PC-3 (cell line): ENCODE measurements at regions not wholly inside any gene's neighbourhood (a gene's known extent, or its start where the extent isn't known, plus 50 kb on each side); places are given as distances from the start of the nearest gene placed in this dataset.

ENCODE experiments used
- ATAC-seq: fragments of 200-7000 bp; cut with Tn5 transposase; 2 replicates; pipeline ENCODE4 v1.9.1; 2020; ENCODE audit warnings: mild to moderate bottlenecking, moderate library complexity
- BruUV-seq: library from RNA; stranded (reverse); fragments of 400-500 nt; replicated peaks from 2 replicates; lab custom pipeline; 2021; lab: Mats Ljungman, UMichigan
- CTCF ChIA-PET: fragments of 300-600 bp; sonication (Branson Sonifier 250); formaldehyde crosslinking; loops from one replicate; lab custom pipeline; 2022; ENCODE audit warnings: antibody characterized with exemption; lab: Charles Lee
- POLR2A ChIA-PET: fragments of 300-600 bp; sonication (Branson Sonifier 250); formaldehyde crosslinking; loops from one replicate; lab custom pipeline; 2022; ENCODE audit warnings: antibody characterized with exemption; ENCODE audit not compliant: unreplicated experiment; lab: Charles Lee
- DNase-seq: peaks from one replicate; pipeline ENCODE4 v3.0.0-alpha.2; 2015
- H2AFZ ChIP-seq: fragments of 300-600 bp; sonication (generic); 2 replicates; pipeline ENCODE4 v1.6.0; 2016; ENCODE audit warnings: antibody characterized with exemption, low read length
- H3F3A ChIP-seq: fragments of 300-600 bp; sonication (generic); one replicate; pipeline ENCODE4 v1.6.0; 2017; ENCODE audit warnings: antibody characterized with exemption, low read length, control low read depth, mild to moderate bottlenecking; ENCODE audit not compliant: unreplicated experiment
- H3K27ac ChIP-seq: fragments of 300-600 bp; sonication (generic); 2 replicates; pipeline ENCODE4 v1.5.1; 2016; ENCODE audit warnings: mild to moderate bottlenecking, low read length
- H3K27me3 ChIP-seq: fragments of 300-600 bp; sonication (generic); 2 replicates; pipeline ENCODE4 v1.6.1; 2016; ENCODE audit warnings: low read length, mixed read lengths
- H3K36me3 ChIP-seq: fragments of 300-600 bp; sonication (generic); 2 replicates; pipeline ENCODE4 v1.6.1; 2016; ENCODE audit warnings: low read depth, mixed run types, low read length, mixed read lengths
- H3K4me1 ChIP-seq: fragments of 300-600 bp; sonication (generic); 2 replicates; pipeline ENCODE4 v1.5.1; 2016; ENCODE audit warnings: low read length; ENCODE audit not compliant: insufficient read depth
- H3K4me2 ChIP-seq: fragments of 300-600 bp; sonication (generic); 2 replicates; pipeline ENCODE4 v1.6.0; 2016; ENCODE audit warnings: low read length
- H3K4me3 ChIP-seq: fragments of 300-600 bp; sonication (generic); 2 replicates; pipeline ENCODE4 v1.5.1; 2016; ENCODE audit warnings: mild to moderate bottlenecking, low read length, mixed read lengths
- H3K79me2 ChIP-seq: fragments of 300-600 bp; sonication (generic); 2 replicates; pipeline ENCODE4 v1.6.1; 2017; ENCODE audit warnings: low read length, mixed read lengths
- H3K9ac ChIP-seq: fragments of 300-600 bp; sonication (generic); 2 replicates; pipeline ENCODE4 v1.6.0; 2016; ENCODE audit warnings: mild to moderate bottlenecking, low read length
- H3K9me2 ChIP-seq: fragments of 300-600 bp; sonication (generic); replicated peaks from 2 replicates; pipeline ENCODE4 v1.6.1; 2016; ENCODE audit warnings: mixed run types, low read length, mixed read lengths
- H3K9me3 ChIP-seq: fragments of 300-600 bp; sonication (generic); 2 replicates; pipeline ENCODE4 v1.6.1; 2016; ENCODE audit warnings: low read length, mixed read lengths
- H4K20me1 ChIP-seq: fragments of 300-600 bp; sonication (generic); 2 replicates; pipeline ENCODE4 v1.6.1; 2016; ENCODE audit warnings: low read length, mixed read lengths
- EZH2 ChIP-seq: fragments of 300-600 bp; sonication (generic); IDR thresholded peaks from one replicate; pipeline ENCODE4 v1.6.1; 2017; ENCODE audit warnings: antibody characterized with exemption, mild to moderate bottlenecking, low read length; ENCODE audit not compliant: unreplicated experiment
- EZH2phosphoT487 ChIP-seq: fragments of 300-600 bp; sonication (generic); IDR thresholded peaks from 2 replicates; pipeline ENCODE4 v1.6.1; 2018; ENCODE audit warnings: mild to moderate bottlenecking, antibody characterized with exemption, low read length, borderline replicate concordance
- intact Hi-C: fragments of 100-400 bp; cut with micrococcal nuclease; formaldehyde crosslinking; loops from 2 replicates; pipeline ENCODE4 v1.9.0; 2023
- TF ChIP-seq, protein P1 (sequence below): fragments of 300-600 bp; sonication (generic); conservative IDR thresholded peaks from 2 replicates; pipeline ENCODE4 v1.5.1; 2017; ENCODE audit warnings: antibody characterized with exemption, low read depth, mild to moderate bottlenecking, low read length

DNA sequence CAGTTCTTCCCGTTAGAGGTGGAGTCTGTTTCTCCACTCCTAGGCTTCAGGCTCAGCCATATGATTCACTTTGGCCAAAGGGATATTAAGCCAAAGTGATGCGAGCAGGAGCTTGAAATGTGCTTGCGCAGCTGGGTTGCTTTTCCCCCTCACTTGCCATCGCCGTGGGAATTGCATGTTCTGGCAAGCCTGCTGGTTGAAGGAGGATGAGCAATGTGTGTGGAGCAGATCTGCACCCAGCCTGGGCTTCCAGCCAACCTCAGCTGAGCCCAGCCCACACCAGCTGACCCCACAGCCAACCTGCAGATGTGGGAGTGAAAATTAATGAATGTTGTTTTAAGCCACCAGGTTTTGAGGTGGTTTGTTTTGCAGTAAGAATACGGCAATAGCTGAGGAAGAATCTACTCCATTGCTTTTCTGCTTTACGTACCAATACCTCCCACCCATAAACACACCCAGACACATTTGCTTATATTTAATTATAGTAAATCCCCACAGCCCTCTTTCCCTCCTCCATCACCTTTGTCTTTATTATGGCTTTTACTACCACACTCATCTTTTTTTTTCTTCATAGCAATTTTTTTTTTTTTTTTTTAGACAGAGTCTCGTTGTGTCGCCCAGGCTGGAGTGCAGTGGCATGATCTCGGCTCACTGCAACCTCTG, 132.8 kb upstream of the FUNDC1 start:
- no peak overlapping the region; the same call in 1 of the 2 replicates for H2AFZ ChIP-seq
- CTCF ChIA-PET = no interaction called here
- no TSS peak for BruUV-seq

DNA sequence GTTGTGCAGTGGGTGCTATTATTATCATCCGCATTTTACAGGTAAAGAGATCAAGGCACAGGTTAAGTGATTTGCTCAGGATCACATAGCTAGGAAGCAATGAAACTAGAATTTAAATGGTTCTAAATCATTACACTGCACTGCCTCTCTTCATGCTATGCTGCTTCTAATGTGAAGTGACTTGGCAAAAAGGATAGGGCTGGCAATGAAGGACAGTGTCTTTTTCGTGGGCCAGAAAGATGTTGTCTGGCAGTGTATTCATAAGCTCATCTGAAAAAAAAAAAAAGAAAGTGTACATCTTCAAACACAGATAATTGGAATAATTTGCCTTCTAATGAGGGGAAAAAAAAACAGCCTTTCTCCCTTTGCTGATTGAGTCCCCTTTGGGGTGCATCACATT, 132.2 kb upstream of the FUNDC1 start:
- no TSS peak for BruUV-seq
- Histone ChIP-seq H4K20me1 (no peaks in the 10 kb centered on the region), H3K27ac (no peak overlapping the region), H3K9me2 (no peaks in the 10 kb centered on the region), H3K36me3 (no peaks in the 10 kb centered on the region), H2AFZ (no peak overlapping the region), H3K9ac (no peak overlapping the region), H3K4me1 (no peaks in the 10 kb centered on the region), H3K27me3 (no peaks in the 10 kb centered on the region), H3K4me2 (no peak overlapping the region), H3K79me2 (no peaks in the 10 kb centered on the region), H3K4me3 (no peak overlapping the region), H3F3A (no peaks in the 10 kb centered on the region), H3K9me3 (no peaks in the 10 kb centered on the region)
- no peak for DNase-seq
- intact Hi-C loops = no loop called here
- no peak for ATAC-seq
- CTCF ChIA-PET = no interaction called here
- POLR2A ChIA-PET = no interaction called here
- TF ChIP-seq, protein P1, sequence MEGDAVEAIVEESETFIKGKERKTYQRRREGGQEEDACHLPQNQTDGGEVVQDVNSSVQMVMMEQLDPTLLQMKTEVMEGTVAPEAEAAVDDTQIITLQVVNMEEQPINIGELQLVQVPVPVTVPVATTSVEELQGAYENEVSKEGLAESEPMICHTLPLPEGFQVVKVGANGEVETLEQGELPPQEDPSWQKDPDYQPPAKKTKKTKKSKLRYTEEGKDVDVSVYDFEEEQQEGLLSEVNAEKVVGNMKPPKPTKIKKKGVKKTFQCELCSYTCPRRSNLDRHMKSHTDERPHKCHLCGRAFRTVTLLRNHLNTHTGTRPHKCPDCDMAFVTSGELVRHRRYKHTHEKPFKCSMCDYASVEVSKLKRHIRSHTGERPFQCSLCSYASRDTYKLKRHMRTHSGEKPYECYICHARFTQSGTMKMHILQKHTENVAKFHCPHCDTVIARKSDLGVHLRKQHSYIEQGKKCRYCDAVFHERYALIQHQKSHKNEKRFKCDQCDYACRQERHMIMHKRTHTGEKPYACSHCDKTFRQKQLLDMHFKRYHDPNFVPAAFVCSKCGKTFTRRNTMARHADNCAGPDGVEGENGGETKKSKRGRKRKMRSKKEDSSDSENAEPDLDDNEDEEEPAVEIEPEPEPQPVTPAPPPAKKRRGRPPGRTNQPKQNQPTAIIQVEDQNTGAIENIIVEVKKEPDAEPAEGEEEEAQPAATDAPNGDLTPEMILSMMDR = no peak
- no peak for TF ChIP-seq EZH2phosphoT487
- no peak for TF ChIP-seq EZH2

More for the DNA sequence above, 132.8 kb upstream of the FUNDC1 start:
- H3K27me3 ChIP-seq = no peaks in the 10 kb centered on the region
- H3K9me3 ChIP-seq = no peaks in the 10 kb centered on the region
- H3K4me3 ChIP-seq = no peak overlapping the region
- ATAC-seq (peak; percentile 72), DNase-seq (peak; percentile 53)
- H3K36me3 ChIP-seq = no peaks in the 10 kb centered on the region
- no peaks in the 10 kb centered on the region for H3K79me2 ChIP-seq
- TF ChIP-seq, protein P1 = no peak
- no peak for TF ChIP-seq EZH2
- no peak for TF ChIP-seq EZH2phosphoT487
- H3K4me1 ChIP-seq = no peaks in the 10 kb centered on the region
- H4K20me1 ChIP-seq = no peaks in the 10 kb centered on the region
- no peak overlapping the region for H3K9ac ChIP-seq
- POLR2A ChIA-PET = no interaction called here
- intact Hi-C loops = no loop called here
- H3K4me2 ChIP-seq = no peak overlapping the region
- no peaks in the 10 kb centered on the region for H3K9me2 ChIP-seq
- H3F3A ChIP-seq = no peaks in the 10 kb centered on the region
- no peak overlapping the region for H3K27ac ChIP-seq

DNA sequence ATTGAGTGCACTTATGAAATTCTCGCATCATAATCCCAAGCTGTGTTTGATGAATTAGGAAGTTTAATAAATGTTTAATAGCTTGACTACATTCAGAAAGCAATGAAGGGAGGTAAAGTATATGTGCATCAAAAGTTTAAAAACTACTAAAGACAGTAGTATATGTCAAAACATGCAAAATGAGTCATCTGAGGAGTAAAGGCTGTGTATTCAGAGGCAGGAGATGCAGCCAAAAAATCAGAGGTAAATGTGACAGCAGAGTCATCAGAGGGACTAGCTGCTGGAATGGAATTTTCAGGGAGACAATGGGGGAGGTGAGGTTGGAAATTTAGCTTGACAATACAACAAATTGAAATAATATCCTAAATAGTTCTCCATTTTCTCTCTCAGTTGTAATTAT, 127.0 kb upstream of the FUNDC1 start:
- H3K9me2 ChIP-seq = no peaks in the 10 kb centered on the region
- no TSS peak for BruUV-seq
- H3K79me2 ChIP-seq = no peaks in the 10 kb centered on the region
- no peak overlapping the region for H3K4me3 ChIP-seq
- no peak overlapping the region for H3K27ac ChIP-seq
- DNase-seq (peak; percentile 31), ATAC-seq (peak; percentile 54; the same call in 1 of the 2 replicates)
- ChIA-PET CTCF (no interaction called here), POLR2A (no interaction called here)
- H3K9ac ChIP-seq = no peak overlapping the region
- no peaks in the 10 kb centered on the region for H3K27me3 ChIP-seq
- TF ChIP-seq EZH2phosphoT487 = no peak
- TF ChIP-seq EZH2 = no peak
- TF ChIP-seq, protein P1 = no peak
- no peak overlapping the region for H2AFZ ChIP-seq
- H3K9me3 ChIP-seq = no peaks in the 10 kb centered on the region
- no peaks in the 10 kb centered on the region for H3F3A ChIP-seq
- peaks cover 6% of the 10 kb centered on the region for H3K4me1 ChIP-seq
- H4K20me1 ChIP-seq = no peaks in the 10 kb centered on the region
- H3K4me2 ChIP-seq = no peak overlapping the region
- no peaks in the 10 kb centered on the region for H3K36me3 ChIP-seq
- intact Hi-C loops = no loop called here
